Keratinocyte (primary cell): ENCODE measurements at regions not wholly inside any gene's neighbourhood (a gene's known extent, or its start where the extent isn't known, plus 50 kb on each side); places are given as distances from the start of the nearest gene placed in this dataset.

Experiments
- DNase-seq: peaks from one replicate; pipeline ENCODE4 v3.0.0-alpha.2; 2011; ENCODE audit warnings: low read depth, missing footprints, low spot score
- FAIRE-seq: peaks from 2 replicates; lab custom pipeline; 2011; peaks lifted over from hg19 to GRCh38; lab: Jason Lieb, UNC
- H2AFZ ChIP-seq: 2 replicates; pipeline ENCODE4 v1.6.0; 2012; ENCODE audit warnings: low read length, control low read depth, inconsistent platforms; ENCODE audit not compliant: control insufficient read depth
- H3K27ac ChIP-seq: 2 replicates; pipeline ENCODE4 v1.5.1; 2011; ENCODE audit warnings: low read length; ENCODE audit not compliant: control insufficient read depth, insufficient read depth
- H3K27me3 ChIP-seq: 3 replicates; pipeline ENCODE4 v1.6.0; 2011; ENCODE audit warnings: low read length; ENCODE audit not compliant: control insufficient read depth, insufficient read depth; ENCODE audit errors: extremely low read depth
- H3K36me3 ChIP-seq, 2 experiments: 2 replicates in 1 of 2; 3 replicates in 1 of 2; pipeline ENCODE4 v1.5.1; 2011; ENCODE audit warnings: low read length in 2 of 2, mild to moderate bottlenecking in 1 of 2; ENCODE audit not compliant: control insufficient read depth in 2 of 2, insufficient read depth in 2 of 2; ENCODE audit errors: extremely low read depth in 1 of 2
- H3K4me1 ChIP-seq: 3 replicates; pipeline ENCODE4 v1.5.1; 2011; ENCODE audit warnings: low read length; ENCODE audit not compliant: control insufficient read depth, insufficient read depth; ENCODE audit errors: extremely low read depth
- H3K4me2 ChIP-seq: 3 replicates; pipeline ENCODE4 v1.6.0; 2011; ENCODE audit warnings: low read depth, low read length; ENCODE audit not compliant: control insufficient read depth, insufficient read depth; ENCODE audit errors: extremely low read depth
- H3K4me3 ChIP-seq, 3 experiments: fragments of 200-600 bp in 1 of 3; sonication (generic) in 1 of 3; 2 replicates in 2 of 3; 3 replicates in 1 of 3; pipeline ENCODE4 v1.5.1; 2011 to 2016; ENCODE audit warnings: low read length in 3 of 3, mild to moderate bottlenecking in 3 of 3, control low read depth in 2 of 3, inconsistent platforms in 1 of 3, low read depth in 1 of 3, mixed read lengths in 1 of 3, mixed run types in 1 of 3, moderate library complexity in 1 of 3; ENCODE audit not compliant: control insufficient read depth in 2 of 3, insufficient read depth in 2 of 3; ENCODE audit errors: extremely low read depth in 1 of 3
- H3K79me2 ChIP-seq: 2 replicates; pipeline ENCODE4 v1.6.0; 2012; ENCODE audit warnings: low read length; ENCODE audit not compliant: control insufficient read depth, insufficient read depth
- H3K9ac ChIP-seq: 3 replicates; pipeline ENCODE4 v1.6.0; 2011; ENCODE audit warnings: low read length; ENCODE audit not compliant: control insufficient read depth, insufficient read depth; ENCODE audit errors: extremely low read depth
- H3K9me1 ChIP-seq: 3 replicates; pipeline ENCODE4 v1.6.0; 2011; ENCODE audit warnings: low read length; ENCODE audit not compliant: control insufficient read depth, insufficient read depth; ENCODE audit errors: extremely low read depth
- H3K9me3 ChIP-seq: 2 replicates; pipeline ENCODE4 v1.5.1; 2012; ENCODE audit warnings: low read depth, low read length; ENCODE audit not compliant: control insufficient read depth
- H4K20me1 ChIP-seq: 3 replicates; pipeline ENCODE4 v1.6.0; 2011; ENCODE audit warnings: low read length; ENCODE audit not compliant: control insufficient read depth, insufficient read depth; ENCODE audit errors: extremely low read depth
- EZH2 ChIP-seq: IDR thresholded peaks from one replicate; pipeline ENCODE4 v1.6.1; 2012; ENCODE audit warnings: inconsistent platforms, mild to moderate bottlenecking, low read length, moderate library complexity
- dilution Hi-C: fragments of 300-500 bp; cut with MboI; formaldehyde crosslinking; loops from one replicate; pipeline ENCODE4 v1.7.0; 2020; ENCODE audit warnings: low sequenced_read_pairs; ENCODE audit not compliant: extremely low pct_ligation_motif_present
- TF ChIP-seq, protein P1 (sequence below), 3 experiments: IDR thresholded peaks in 1 of 3; conservative IDR thresholded peaks in 1 of 3; optimal IDR thresholded peaks in 1 of 3; 2 replicates in 2 of 3; 3 replicates in 1 of 3; pipeline versions ENCODE3 to v1.5.1; 2011; ENCODE audit warnings: low read length in 3 of 3, mild to moderate bottlenecking in 3 of 3, moderate library complexity in 2 of 3, control low read depth in 1 of 3, inconsistent platforms in 1 of 3; ENCODE audit not compliant: insufficient read depth in 2 of 3; ENCODE audit errors: extremely low read depth in 1 of 3

DNA sequence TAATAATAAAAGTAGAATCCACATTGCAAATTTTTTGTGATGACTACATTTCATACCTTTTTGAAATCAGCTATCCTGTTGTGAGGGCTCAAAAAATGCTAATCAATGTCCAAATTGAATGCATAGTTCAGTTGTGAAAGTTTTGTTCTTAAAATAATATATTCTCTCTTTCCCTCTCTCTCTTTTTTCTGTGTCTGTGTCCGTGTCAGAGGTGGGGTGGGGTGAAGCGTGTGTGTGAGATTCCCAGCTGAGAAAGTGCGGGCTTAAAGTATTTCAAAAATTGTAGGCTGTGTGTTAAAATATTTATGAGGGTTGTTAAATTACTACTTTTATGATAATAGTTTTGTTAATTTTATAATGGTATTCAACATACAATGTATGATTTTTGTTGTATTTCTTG, 388.0 kb upstream of the LRRTM4 start:
- Histone ChIP-seq H3K4me3 (no peak overlapping the region), H3K9me3 (peaks cover 2% of the 10 kb centered on the region), H3K27me3 (no peaks in the 10 kb centered on the region), H4K20me1 (no peaks in the 10 kb centered on the region), H3K9me1 (no peaks in the 10 kb centered on the region), H3K4me1 (no peaks in the 10 kb centered on the region), H3K4me2 (no peak overlapping the region), H3K27ac (no peak overlapping the region), H2AFZ (no peak overlapping the region), H3K36me3 (no peaks in the 10 kb centered on the region), H3K9ac (no peak overlapping the region), H3K79me2 (no peaks in the 10 kb centered on the region)
- DNase-seq (no peak), FAIRE-seq (no peak)
- dilution Hi-C loops: no loop called here
- TF ChIP-seq, protein P1, sequence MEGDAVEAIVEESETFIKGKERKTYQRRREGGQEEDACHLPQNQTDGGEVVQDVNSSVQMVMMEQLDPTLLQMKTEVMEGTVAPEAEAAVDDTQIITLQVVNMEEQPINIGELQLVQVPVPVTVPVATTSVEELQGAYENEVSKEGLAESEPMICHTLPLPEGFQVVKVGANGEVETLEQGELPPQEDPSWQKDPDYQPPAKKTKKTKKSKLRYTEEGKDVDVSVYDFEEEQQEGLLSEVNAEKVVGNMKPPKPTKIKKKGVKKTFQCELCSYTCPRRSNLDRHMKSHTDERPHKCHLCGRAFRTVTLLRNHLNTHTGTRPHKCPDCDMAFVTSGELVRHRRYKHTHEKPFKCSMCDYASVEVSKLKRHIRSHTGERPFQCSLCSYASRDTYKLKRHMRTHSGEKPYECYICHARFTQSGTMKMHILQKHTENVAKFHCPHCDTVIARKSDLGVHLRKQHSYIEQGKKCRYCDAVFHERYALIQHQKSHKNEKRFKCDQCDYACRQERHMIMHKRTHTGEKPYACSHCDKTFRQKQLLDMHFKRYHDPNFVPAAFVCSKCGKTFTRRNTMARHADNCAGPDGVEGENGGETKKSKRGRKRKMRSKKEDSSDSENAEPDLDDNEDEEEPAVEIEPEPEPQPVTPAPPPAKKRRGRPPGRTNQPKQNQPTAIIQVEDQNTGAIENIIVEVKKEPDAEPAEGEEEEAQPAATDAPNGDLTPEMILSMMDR (optimal IDR thresholded peaks at IDR 0.05 in 1 of 3, IDR thresholded peaks at IDR 0.05 in 1 of 3, conservative IDR thresholded peaks at IDR 0.05 in 1 of 3; ENCODE audit: extremely low read depth in 1 of 3, insufficient read depth in 2 of 3, low read length in 3 of 3): no peak
- TF ChIP-seq EZH2: no peak

DNA sequence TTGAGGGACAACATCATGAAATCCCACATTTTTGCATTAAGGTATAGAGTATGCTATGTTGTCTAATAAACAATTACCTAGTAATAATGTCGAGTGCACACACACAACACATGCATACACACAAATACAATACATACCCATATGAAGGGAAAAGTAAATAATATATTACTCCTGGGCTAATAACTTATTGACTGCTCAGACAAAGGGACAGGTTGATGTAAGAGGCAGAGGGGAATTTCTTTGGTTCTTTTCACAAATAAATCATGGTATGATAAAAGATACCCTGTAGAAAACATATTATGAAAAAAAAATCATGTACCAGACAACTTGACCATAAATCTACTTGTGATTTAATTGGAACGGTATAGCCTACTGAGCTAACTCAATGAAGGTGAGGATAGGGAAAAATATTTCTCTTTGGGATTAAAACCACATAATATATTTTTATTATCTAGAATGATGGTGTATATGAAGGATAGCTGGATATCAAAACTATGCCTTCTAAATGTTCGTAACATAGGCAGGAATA, 398.7 kb upstream of the LRRTM4 start:
- H3K9ac ChIP-seq: no peak overlapping the region
- no peak for FAIRE-seq
- DNase-seq: no peak
- H3K4me2 ChIP-seq: no peak overlapping the region
- no peaks in the 10 kb centered on the region for H3K36me3 ChIP-seq
- no peak overlapping the region for H3K27ac ChIP-seq
- no peak overlapping the region for H2AFZ ChIP-seq
- H3K4me1 ChIP-seq: no peaks in the 10 kb centered on the region
- H3K79me2 ChIP-seq: no peaks in the 10 kb centered on the region
- H3K9me1 ChIP-seq: no peaks in the 10 kb centered on the region
- no peak for TF ChIP-seq EZH2
- TF ChIP-seq, protein P1 (optimal IDR thresholded peaks at IDR 0.05 in 1 of 3, IDR thresholded peaks at IDR 0.05 in 1 of 3, conservative IDR thresholded peaks at IDR 0.05 in 1 of 3; ENCODE audit: extremely low read depth in 1 of 3, insufficient read depth in 2 of 3, low read length in 3 of 3): no peak
- no peaks in the 10 kb centered on the region for H4K20me1 ChIP-seq
- H3K9me3 ChIP-seq: no peaks in the 10 kb centered on the region
- dilution Hi-C loops: no loop called here
- H3K4me3 ChIP-seq: no peak overlapping the region
- no peaks in the 10 kb centered on the region for H3K27me3 ChIP-seq
